Vagina (tissue), 2 donors: ENCODE measurements at regions not wholly inside any gene's neighbourhood (a gene's known extent, or its start where the extent isn't known, plus 50 kb on each side); places are given as distances from the start of the nearest gene placed in this dataset.

ENCODE experiments used
- CTCF ChIP-seq, 3 experiments: fragments of 450-650 bp in 2 of 3; fragments of 200-600 bp in 1 of 3; sonication (generic) in 1 of 3; IDR thresholded peaks; one replicate each; pipeline ENCODE4 v1.5.1; 2017 to 2019; ENCODE audit warnings: antibody characterized with exemption in 3 of 3, mild to moderate bottlenecking in 2 of 3, moderate library complexity in 2 of 3
- POLR2AphosphoS5 ChIP-seq, 2 donors: sonication (generic); formaldehyde crosslinking; IDR thresholded peaks; one replicate each; pipeline ENCODE4 v1.9.0; 2017; ENCODE audit warnings: antibody characterized with exemption in 2 of 2, mild to moderate bottlenecking in 2 of 2, low read depth in 1 of 2; ENCODE audit not compliant: insufficient read depth in 1 of 2

- no peak for TF ChIP-seq CTCF (IDR thresholded peaks at IDR 0.05)
- TF ChIP-seq POLR2AphosphoS5 (IDR thresholded peaks at IDR 0.05; ENCODE audit: insufficient read depth in 1 of 2, low read depth in 1 of 2) = no peak
Observed at GRCh38 chr1:221272940-221273339, 393.7 kb downstream of the HLX start.
